ENCODE measurements at regions not wholly inside any gene's neighbourhood (a gene's known extent, or its start where the extent isn't known, plus 50 kb on each side); places are given as distances from the start of the nearest gene placed in this dataset.

- Mint-ChIP-seq H3K27me3 (no peaks in the 10 kb centered on the region), H3K36me3 (ENCODE audit: low read depth) (no peaks in the 10 kb centered on the region), H3K4me1 (no peaks in the 10 kb centered on the region), H3K9me3 (peaks cover 11% of the 10 kb centered on the region), H3K27ac (no peak overlapping the region), H3K4me3 (no peak overlapping the region)
- no peak for ATAC-seq
- no peak for DNase-seq
Measured at GRCh38 chr5:162485666-162486292, 418.2 kb downstream of the GABRG2 start.

GRCh38 chr5:162487528-162488525, 420.3 kb downstream of the GABRG2 start:
- H3K27ac Mint-ChIP-seq = no peak overlapping the region
- H3K9me3 Mint-ChIP-seq = peaks cover 11% of the 10 kb centered on the region
- DNase-seq = no peak
- H3K4me3 Mint-ChIP-seq = no peak overlapping the region
- no peaks in the 10 kb centered on the region for H3K36me3 Mint-ChIP-seq (ENCODE audit: low read depth)
- ATAC-seq = no peak
- no peaks in the 10 kb centered on the region for H3K27me3 Mint-ChIP-seq
- no peaks in the 10 kb centered on the region for H3K4me1 Mint-ChIP-seq

- no peaks in the 10 kb centered on the region for H3K27me3 Mint-ChIP-seq
- H3K9me3 Mint-ChIP-seq = peaks cover 4% of the 10 kb centered on the region
- H3K4me1 Mint-ChIP-seq = no peaks in the 10 kb centered on the region
- H3K36me3 Mint-ChIP-seq (ENCODE audit: low read depth) = no peaks in the 10 kb centered on the region
- no peak overlapping the region for H3K27ac Mint-ChIP-seq
- ATAC-seq (no peak), DNase-seq (no peak)
- H3K4me3 Mint-ChIP-seq = no peak overlapping the region
Measured at GRCh38 chr5:162496100-162496808, 428.7 kb downstream of the GABRG2 start.

- no peaks in the 10 kb centered on the region for H3K4me1 Mint-ChIP-seq
- peaks cover 4% of the 10 kb centered on the region for H3K9me3 Mint-ChIP-seq
- no peaks in the 10 kb centered on the region for H3K36me3 Mint-ChIP-seq (ENCODE audit: low read depth)
- H3K27me3 Mint-ChIP-seq = no peaks in the 10 kb centered on the region
- ATAC-seq = no peak
- H3K27ac Mint-ChIP-seq = no peak overlapping the region
- no peak for DNase-seq
- H3K4me3 Mint-ChIP-seq = no peak overlapping the region
Measured at GRCh38 chr5:162497455-162497854, 429.9 kb downstream of the GABRG2 start.

- no peaks in the 10 kb centered on the region for H3K36me3 Mint-ChIP-seq (ENCODE audit: low read depth)
- DNase-seq (no peak), ATAC-seq (no peak)
- no peak overlapping the region for H3K27ac Mint-ChIP-seq
- H3K4me1 Mint-ChIP-seq = no peaks in the 10 kb centered on the region
- H3K4me3 Mint-ChIP-seq = no peak overlapping the region
- no peaks in the 10 kb centered on the region for H3K27me3 Mint-ChIP-seq
- H3K9me3 Mint-ChIP-seq = peaks cover 8% of the 10 kb centered on the region
Measured at GRCh38 chr5:162502780-162503179, 435.2 kb downstream of the GABRG2 start.

- Mint-ChIP-seq H3K4me1 (no peaks in the 10 kb centered on the region), H3K9me3 (peaks cover 10% of the 10 kb centered on the region)
Measured at GRCh38 chr5:162503796-162504195, 436.2 kb downstream of the GABRG2 start.

GRCh38 chr5:162512935-162513565, 445.5 kb downstream of the GABRG2 start:
- Mint-ChIP-seq H3K27me3 (no peaks in the 10 kb centered on the region), H3K27ac (no peak overlapping the region), H3K9me3 (peaks cover 23% of the 10 kb centered on the region), H3K4me3 (no peak overlapping the region), H3K4me1 (no peaks in the 10 kb centered on the region), H3K36me3 (ENCODE audit: low read depth) (no peaks in the 10 kb centered on the region)
- DNase-seq (no peak), ATAC-seq (no peak)

More at GRCh38 chr5:162503796-162504195, 436.2 kb downstream of the GABRG2 start:
- no peaks in the 10 kb centered on the region for H3K36me3 Mint-ChIP-seq (ENCODE audit: low read depth)
- H3K27me3 Mint-ChIP-seq = no peaks in the 10 kb centered on the region
- ATAC-seq (no peak), DNase-seq (no peak)
- no peak overlapping the region for H3K4me3 Mint-ChIP-seq
- no peak overlapping the region for H3K27ac Mint-ChIP-seq

GRCh38 chr5:162514116-162514515, 446.5 kb downstream of the GABRG2 start:
- DNase-seq (no peak), ATAC-seq (no peak)
- no peaks in the 10 kb centered on the region for H3K36me3 Mint-ChIP-seq (ENCODE audit: low read depth)

GRCh38 chr5:162520878-162521277, 453.3 kb downstream of the GABRG2 start:
- H3K9me3 Mint-ChIP-seq = peaks cover 32% of the 10 kb centered on the region
- H3K27ac Mint-ChIP-seq = no peak overlapping the region
- no peaks in the 10 kb centered on the region for H3K27me3 Mint-ChIP-seq
- no peaks in the 10 kb centered on the region for H3K36me3 Mint-ChIP-seq (ENCODE audit: low read depth)
- H3K4me1 Mint-ChIP-seq = no peaks in the 10 kb centered on the region
- H3K4me3 Mint-ChIP-seq = no peak overlapping the region
- DNase-seq (no peak), ATAC-seq (no peak)

More at GRCh38 chr5:162514116-162514515, 446.5 kb downstream of the GABRG2 start:
- Mint-ChIP-seq H3K9me3 (peaks cover 30% of the 10 kb centered on the region), H3K27me3 (no peaks in the 10 kb centered on the region), H3K27ac (no peak overlapping the region), H3K4me1 (no peaks in the 10 kb centered on the region), H3K4me3 (no peak overlapping the region)

GRCh38 chr5:162529209-162529608, 461.6 kb downstream of the GABRG2 start:
- Mint-ChIP-seq H3K4me3 (no peak overlapping the region), H3K4me1 (no peaks in the 10 kb centered on the region), H3K27ac (no peak overlapping the region), H3K36me3 (ENCODE audit: low read depth) (no peaks in the 10 kb centered on the region), H3K9me3 (peaks cover 19% of the 10 kb centered on the region), H3K27me3 (no peaks in the 10 kb centered on the region)
- no peak for DNase-seq
- ATAC-seq = no peak

- H3K9me3 Mint-ChIP-seq = peaks cover 14% of the 10 kb centered on the region
- no peak overlapping the region for H3K4me3 Mint-ChIP-seq
- H3K4me1 Mint-ChIP-seq = no peaks in the 10 kb centered on the region
- H3K27me3 Mint-ChIP-seq = no peaks in the 10 kb centered on the region
- no peak for ATAC-seq
- H3K36me3 Mint-ChIP-seq (ENCODE audit: low read depth) = no peaks in the 10 kb centered on the region
- no peak for DNase-seq
- H3K27ac Mint-ChIP-seq = no peak overlapping the region
Measured at GRCh38 chr5:162529886-162530285, 462.3 kb downstream of the GABRG2 start.

GRCh38 chr5:162543437-162543836, 475.9 kb downstream of the GABRG2 start:
- no peaks in the 10 kb centered on the region for H3K27me3 Mint-ChIP-seq
- no peak overlapping the region for H3K4me3 Mint-ChIP-seq
- DNase-seq (no peak), ATAC-seq (no peak)
- peaks cover 12% of the 10 kb centered on the region for H3K9me3 Mint-ChIP-seq
- no peaks in the 10 kb centered on the region for H3K4me1 Mint-ChIP-seq
- H3K27ac Mint-ChIP-seq = no peak overlapping the region
- H3K36me3 Mint-ChIP-seq (ENCODE audit: low read depth) = no peaks in the 10 kb centered on the region

GRCh38 chr5:162544905-162545304, 477.3 kb downstream of the GABRG2 start:
- peaks cover 18% of the 10 kb centered on the region for H3K9me3 Mint-ChIP-seq
- H3K4me3 Mint-ChIP-seq = no peak overlapping the region
- H3K4me1 Mint-ChIP-seq = no peaks in the 10 kb centered on the region
- ATAC-seq = no peak
- no peaks in the 10 kb centered on the region for H3K27me3 Mint-ChIP-seq
- no peak overlapping the region for H3K27ac Mint-ChIP-seq
- DNase-seq = no peak
- no peaks in the 10 kb centered on the region for H3K36me3 Mint-ChIP-seq (ENCODE audit: low read depth)

GRCh38 chr5:162550236-162550635, 482.7 kb downstream of the GABRG2 start:
- H3K9me3 Mint-ChIP-seq = peaks cover 20% of the 10 kb centered on the region
- ATAC-seq = no peak
- H3K4me1 Mint-ChIP-seq = no peaks in the 10 kb centered on the region

More at GRCh38 chr5:162550236-162550635, 482.7 kb downstream of the GABRG2 start:
- Mint-ChIP-seq H3K4me3 (no peak overlapping the region), H3K36me3 (ENCODE audit: low read depth) (no peaks in the 10 kb centered on the region), H3K27me3 (no peaks in the 10 kb centered on the region), H3K27ac (no peak overlapping the region)
- no peak for DNase-seq
